PC-3 (cell line): ENCODE measurements at regions not wholly inside any gene's neighbourhood (a gene's known extent, or its start where the extent isn't known, plus 50 kb on each side); places are given as distances from the start of the nearest gene placed in this dataset.

Experiments
- EZH2phosphoT487 ChIP-seq: fragments of 300-600 bp; sonication (generic); IDR thresholded peaks from 2 replicates; pipeline ENCODE4 v1.6.1; 2018; ENCODE audit warnings: mild to moderate bottlenecking, antibody characterized with exemption, low read length, borderline replicate concordance
- TF ChIP-seq, protein P1 (sequence below): fragments of 300-600 bp; sonication (generic); conservative IDR thresholded peaks from 2 replicates; pipeline ENCODE4 v1.5.1; 2017; ENCODE audit warnings: antibody characterized with exemption, low read depth, mild to moderate bottlenecking, low read length

GRCh38 chr3:80384811-80385210 is 617.0 kb upstream of the ROBO1 start:
- TF ChIP-seq, protein P1, sequence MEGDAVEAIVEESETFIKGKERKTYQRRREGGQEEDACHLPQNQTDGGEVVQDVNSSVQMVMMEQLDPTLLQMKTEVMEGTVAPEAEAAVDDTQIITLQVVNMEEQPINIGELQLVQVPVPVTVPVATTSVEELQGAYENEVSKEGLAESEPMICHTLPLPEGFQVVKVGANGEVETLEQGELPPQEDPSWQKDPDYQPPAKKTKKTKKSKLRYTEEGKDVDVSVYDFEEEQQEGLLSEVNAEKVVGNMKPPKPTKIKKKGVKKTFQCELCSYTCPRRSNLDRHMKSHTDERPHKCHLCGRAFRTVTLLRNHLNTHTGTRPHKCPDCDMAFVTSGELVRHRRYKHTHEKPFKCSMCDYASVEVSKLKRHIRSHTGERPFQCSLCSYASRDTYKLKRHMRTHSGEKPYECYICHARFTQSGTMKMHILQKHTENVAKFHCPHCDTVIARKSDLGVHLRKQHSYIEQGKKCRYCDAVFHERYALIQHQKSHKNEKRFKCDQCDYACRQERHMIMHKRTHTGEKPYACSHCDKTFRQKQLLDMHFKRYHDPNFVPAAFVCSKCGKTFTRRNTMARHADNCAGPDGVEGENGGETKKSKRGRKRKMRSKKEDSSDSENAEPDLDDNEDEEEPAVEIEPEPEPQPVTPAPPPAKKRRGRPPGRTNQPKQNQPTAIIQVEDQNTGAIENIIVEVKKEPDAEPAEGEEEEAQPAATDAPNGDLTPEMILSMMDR, result no peak
- no peak for TF ChIP-seq EZH2phosphoT487
